Smooth muscle cell (in vitro differentiated cells): ENCODE measurements at regions not wholly inside any gene's neighbourhood (a gene's known extent, or its start where the extent isn't known, plus 50 kb on each side); places are given as distances from the start of the nearest gene placed in this dataset.

Experiments
- DNase-seq: peaks from one replicate; lab custom pipeline; 2025; ENCODE audit not compliant: unreplicated experiment; lab: John Stamatoyannopoulos, UW
- H2AFZ ChIP-seq: fragments of 200-600 bp; sonication (generic); 2 replicates; pipeline ENCODE4 v1.6.0; 2016; ENCODE audit warnings: antibody characterized with exemption, low read depth, mild to moderate bottlenecking
- H3F3A ChIP-seq: fragments of 200-600 bp; sonication (generic); 2 replicates; pipeline ENCODE4 v1.6.0; 2017; ENCODE audit warnings: antibody characterized with exemption, low read depth
- H3K27ac ChIP-seq: fragments of 200-600 bp; sonication (generic); 2 replicates; pipeline ENCODE4 v1.5.1; 2016; ENCODE audit warnings: low read depth, mild to moderate bottlenecking
- H3K27me3 ChIP-seq: fragments of 200-600 bp; sonication (generic); 2 replicates; pipeline ENCODE4 v1.6.1; 2016; ENCODE audit warnings: low read depth, mild to moderate bottlenecking
- H3K36me3 ChIP-seq: fragments of 200-600 bp; sonication (generic); 2 replicates; pipeline ENCODE4 v1.5.1; 2016; ENCODE audit warnings: low read depth
- H3K4me1 ChIP-seq: fragments of 200-600 bp; sonication (generic); 2 replicates; pipeline ENCODE4 v1.5.1; 2016; ENCODE audit warnings: low read depth
- H3K4me2 ChIP-seq: fragments of 200-600 bp; sonication (generic); 2 replicates; pipeline ENCODE4 v1.6.0; 2016; ENCODE audit warnings: mild to moderate bottlenecking
- H3K4me3 ChIP-seq: fragments of 200-600 bp; sonication (generic); 2 replicates; pipeline ENCODE4 v1.5.1; 2016; ENCODE audit warnings: mild to moderate bottlenecking
- H3K79me2 ChIP-seq: fragments of 200-600 bp; sonication (generic); 2 replicates; pipeline ENCODE4 v1.6.0; 2016; ENCODE audit warnings: low read depth, mild to moderate bottlenecking
- H3K9ac ChIP-seq: fragments of 200-600 bp; sonication (generic); 2 replicates; pipeline ENCODE4 v1.6.0; 2016; ENCODE audit warnings: low read depth
- H3K9me3 ChIP-seq: fragments of 200-600 bp; sonication (generic); replicated peaks from 2 replicates; pipeline ENCODE4 v1.5.1; 2016; ENCODE audit warnings: low read depth
- H4K20me1 ChIP-seq: fragments of 200-600 bp; sonication (generic); 2 replicates; pipeline ENCODE4 v1.6.0; 2016; ENCODE audit warnings: low read depth
- WGBS: methylation state at CpG from one replicate; pipeline ENCODE4 v1.1.7; 2016; ENCODE audit warnings: low lambda C conversion rate; 5-methylcytosine and 5-hydroxymethylcytosine counted together
- TF ChIP-seq, protein P1 (sequence below): fragments of 200-600 bp; sonication (generic); IDR thresholded peaks from 2 replicates; pipeline ENCODE4 v1.5.1; 2017; ENCODE audit warnings: borderline replicate concordance, mild to moderate bottlenecking, antibody characterized with exemption; ENCODE audit not compliant: insufficient read depth, poor library complexity, severe bottlenecking

DNA sequence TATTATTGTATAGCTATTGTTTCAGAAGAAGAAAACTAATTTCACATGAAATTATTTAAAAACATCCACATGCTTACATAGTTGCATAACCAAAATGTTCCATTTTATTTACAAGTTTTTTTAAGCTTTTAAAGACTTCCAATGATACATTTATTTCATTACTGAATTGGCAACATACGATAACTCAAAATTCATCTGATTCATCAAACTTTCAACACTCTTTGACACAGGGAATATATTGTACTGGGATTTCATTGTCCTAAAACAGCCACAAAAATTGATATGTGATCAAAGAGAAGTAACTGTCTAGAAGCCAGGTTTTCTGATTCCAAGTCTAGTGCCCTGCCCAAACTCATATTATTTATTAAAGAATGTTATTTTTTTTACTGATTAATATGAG is 131.4 kb upstream of the USP24 start:
- TF ChIP-seq, protein P1, sequence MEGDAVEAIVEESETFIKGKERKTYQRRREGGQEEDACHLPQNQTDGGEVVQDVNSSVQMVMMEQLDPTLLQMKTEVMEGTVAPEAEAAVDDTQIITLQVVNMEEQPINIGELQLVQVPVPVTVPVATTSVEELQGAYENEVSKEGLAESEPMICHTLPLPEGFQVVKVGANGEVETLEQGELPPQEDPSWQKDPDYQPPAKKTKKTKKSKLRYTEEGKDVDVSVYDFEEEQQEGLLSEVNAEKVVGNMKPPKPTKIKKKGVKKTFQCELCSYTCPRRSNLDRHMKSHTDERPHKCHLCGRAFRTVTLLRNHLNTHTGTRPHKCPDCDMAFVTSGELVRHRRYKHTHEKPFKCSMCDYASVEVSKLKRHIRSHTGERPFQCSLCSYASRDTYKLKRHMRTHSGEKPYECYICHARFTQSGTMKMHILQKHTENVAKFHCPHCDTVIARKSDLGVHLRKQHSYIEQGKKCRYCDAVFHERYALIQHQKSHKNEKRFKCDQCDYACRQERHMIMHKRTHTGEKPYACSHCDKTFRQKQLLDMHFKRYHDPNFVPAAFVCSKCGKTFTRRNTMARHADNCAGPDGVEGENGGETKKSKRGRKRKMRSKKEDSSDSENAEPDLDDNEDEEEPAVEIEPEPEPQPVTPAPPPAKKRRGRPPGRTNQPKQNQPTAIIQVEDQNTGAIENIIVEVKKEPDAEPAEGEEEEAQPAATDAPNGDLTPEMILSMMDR = no peak
- Histone ChIP-seq H3K9ac (no peak overlapping the region), H3K4me1 (no peaks in the 10 kb centered on the region), H3K4me2 (no peak overlapping the region), H3K27me3 (no peaks in the 10 kb centered on the region), H3K4me3 (no peak overlapping the region), H3K9me3 (no peaks in the 10 kb centered on the region), H2AFZ (no peak overlapping the region), H4K20me1 (no peaks in the 10 kb centered on the region), H3K36me3 (no peaks in the 10 kb centered on the region), H3F3A (no peaks in the 10 kb centered on the region), H3K27ac (no peak overlapping the region), H3K79me2 (no peaks in the 10 kb centered on the region)
- DNase-seq = no peak
- WGBS = 93% methylated on average over 1 of the region's 1 CpG

DNA sequence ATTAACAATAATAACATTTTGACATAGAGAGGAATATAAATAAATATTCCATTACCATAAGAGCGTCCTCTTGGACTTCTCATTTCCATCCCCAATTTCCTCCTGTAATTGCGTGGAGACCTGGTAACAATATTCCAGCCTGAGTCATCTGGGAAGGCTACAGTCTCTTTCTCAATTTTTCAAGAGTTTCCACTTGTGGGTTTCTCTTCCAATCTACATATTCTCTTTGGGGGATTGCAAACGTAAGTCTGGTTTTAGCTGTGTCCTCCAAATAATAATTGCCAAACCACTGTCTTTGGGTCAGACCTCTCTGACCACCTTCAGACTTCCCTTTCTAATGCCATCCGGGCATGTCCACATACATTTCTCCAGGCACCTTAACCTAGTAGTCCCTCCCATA is 124.5 kb upstream of the USP24 start:
- Histone ChIP-seq H3K9me3 (no peaks in the 10 kb centered on the region), H3K27me3 (no peaks in the 10 kb centered on the region), H2AFZ (no peak overlapping the region), H3K27ac (no peak overlapping the region), H3F3A (no peaks in the 10 kb centered on the region), H3K4me3 (no peak overlapping the region), H4K20me1 (no peaks in the 10 kb centered on the region), H3K9ac (no peak overlapping the region), H3K4me2 (no peak overlapping the region), H3K79me2 (no peaks in the 10 kb centered on the region), H3K4me1 (no peaks in the 10 kb centered on the region), H3K36me3 (no peaks in the 10 kb centered on the region)
- no peak for DNase-seq
- TF ChIP-seq, protein P1 = no peak
- WGBS = 92% methylated on average over 4 of the region's 4 CpGs

DNA sequence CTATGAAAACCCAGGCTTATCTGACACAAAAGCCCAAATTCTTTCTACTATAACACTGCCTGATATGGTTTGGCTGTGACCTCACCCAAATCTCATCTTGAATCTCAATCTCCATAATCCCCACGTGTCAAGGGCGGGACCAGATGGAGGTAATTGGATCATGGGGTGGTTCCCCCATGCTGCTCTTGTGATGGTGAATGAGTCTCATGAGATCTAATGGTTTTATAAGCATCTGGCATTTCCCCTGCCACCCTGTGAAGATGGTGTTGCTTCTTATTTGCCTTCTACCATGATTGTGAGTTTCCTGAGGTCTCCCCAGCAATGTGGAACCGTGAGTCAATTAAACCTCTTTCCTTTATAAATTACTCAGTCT is 123.3 kb upstream of the USP24 start:
- Histone ChIP-seq H4K20me1 (no peaks in the 10 kb centered on the region), H3K36me3 (no peaks in the 10 kb centered on the region), H3K9me3 (no peaks in the 10 kb centered on the region), H3K4me1 (no peaks in the 10 kb centered on the region), H3K27ac (no peak overlapping the region), H3K4me3 (no peak overlapping the region), H3K4me2 (no peak overlapping the region), H3F3A (no peaks in the 10 kb centered on the region), H3K27me3 (no peaks in the 10 kb centered on the region), H3K9ac (no peak overlapping the region), H3K79me2 (no peaks in the 10 kb centered on the region), H2AFZ (no peak overlapping the region)
- TF ChIP-seq, protein P1 = no peak
- WGBS = 76% methylated on average over 3 of the region's 3 CpGs
- no peak for DNase-seq

DNA sequence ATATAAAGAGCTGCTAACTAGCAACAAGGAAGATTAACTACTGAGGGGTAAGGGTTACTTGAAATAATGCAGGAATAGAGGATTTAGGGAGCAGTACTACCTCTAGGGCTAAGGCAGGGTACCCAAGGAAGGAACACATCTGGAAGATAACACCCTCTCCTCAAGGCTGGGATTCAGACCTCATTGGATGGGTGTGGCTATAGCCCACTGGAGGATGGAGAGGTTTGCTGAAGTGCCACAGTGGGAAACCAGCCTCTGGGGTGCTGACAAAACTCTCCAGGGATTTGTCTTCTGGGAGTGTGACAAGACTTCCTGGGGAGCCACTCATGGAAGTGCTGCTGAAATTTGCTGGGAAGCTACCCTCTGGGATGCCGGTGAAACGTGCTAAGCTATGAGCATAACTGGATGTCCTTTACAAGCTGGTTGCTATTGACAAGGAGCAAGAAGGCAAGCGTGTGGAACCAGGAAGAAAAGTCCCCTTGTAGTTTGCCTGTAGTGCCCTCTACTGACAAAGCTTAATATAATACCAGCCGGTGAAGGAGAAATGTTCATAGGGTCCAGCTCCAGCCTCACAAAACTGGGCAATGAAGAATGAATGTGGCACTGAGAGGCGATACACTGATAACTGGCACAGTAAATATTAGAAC is 122.8 kb upstream of the USP24 start:
- no peaks in the 10 kb centered on the region for H3K27me3 ChIP-seq
- no peak overlapping the region for H2AFZ ChIP-seq
- no peak overlapping the region for H3K9ac ChIP-seq
- H3K4me3 ChIP-seq = no peak overlapping the region
- no peaks in the 10 kb centered on the region for H3K36me3 ChIP-seq
- H3K79me2 ChIP-seq = no peaks in the 10 kb centered on the region
- WGBS = 41% methylated on average over 5 of the region's 5 CpGs
- no peak overlapping the region for H3K27ac ChIP-seq
- no peaks in the 10 kb centered on the region for H4K20me1 ChIP-seq
- TF ChIP-seq, protein P1 = peak; percentile 46
- no peaks in the 10 kb centered on the region for H3K4me1 ChIP-seq
- H3F3A ChIP-seq = no peaks in the 10 kb centered on the region
- no peaks in the 10 kb centered on the region for H3K9me3 ChIP-seq
- no peak for DNase-seq
- H3K4me2 ChIP-seq = no peak overlapping the region
